Fibroblast of skin of back (primary cell): ENCODE measurements at regions not wholly inside any gene's neighbourhood (a gene's known extent, or its start where the extent isn't known, plus 50 kb on each side); places are given as distances from the start of the nearest gene placed in this dataset.

ENCODE experiments used
- DNase-seq: peaks from one replicate; pipeline ENCODE4 v3.0.0-alpha.2; 2013

DNA sequence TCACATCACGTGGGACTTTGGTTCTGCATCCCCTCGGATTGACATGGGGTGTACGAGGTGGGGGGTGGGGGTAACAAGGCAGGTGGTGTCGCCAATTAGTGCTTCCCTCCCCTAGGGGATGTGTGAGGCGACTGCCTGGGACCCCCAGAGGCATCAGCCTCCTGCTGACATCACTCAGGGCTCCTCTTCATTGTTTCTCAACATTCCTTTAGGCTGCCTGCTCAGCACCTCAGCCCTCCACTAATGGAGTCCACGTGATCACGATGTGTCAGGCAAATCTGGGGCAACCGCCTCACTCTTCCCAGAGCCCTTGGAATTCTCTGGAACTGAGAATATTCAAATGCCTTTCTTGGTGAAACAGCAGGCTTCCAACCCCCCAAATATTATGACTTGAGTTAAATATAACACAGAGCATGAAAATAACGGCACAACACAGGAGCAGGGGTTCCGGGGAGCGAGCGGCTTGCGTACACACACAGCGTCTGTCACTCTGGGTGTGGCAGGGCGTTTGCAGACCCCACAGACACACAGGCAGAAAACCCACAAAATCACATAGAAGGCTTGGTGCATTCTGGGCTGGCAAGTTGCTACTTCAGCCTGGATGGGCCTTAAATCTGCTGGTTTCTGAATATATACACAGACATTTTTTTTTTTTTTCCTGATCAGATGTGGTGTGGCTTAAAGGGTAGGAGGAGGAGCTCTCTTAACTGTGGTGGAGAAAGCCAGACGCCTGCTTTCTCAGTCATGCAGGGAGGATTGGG lies 170.1 kb upstream of the CADM1 start:
- DNase-seq, result peak; percentile 82

DNA sequence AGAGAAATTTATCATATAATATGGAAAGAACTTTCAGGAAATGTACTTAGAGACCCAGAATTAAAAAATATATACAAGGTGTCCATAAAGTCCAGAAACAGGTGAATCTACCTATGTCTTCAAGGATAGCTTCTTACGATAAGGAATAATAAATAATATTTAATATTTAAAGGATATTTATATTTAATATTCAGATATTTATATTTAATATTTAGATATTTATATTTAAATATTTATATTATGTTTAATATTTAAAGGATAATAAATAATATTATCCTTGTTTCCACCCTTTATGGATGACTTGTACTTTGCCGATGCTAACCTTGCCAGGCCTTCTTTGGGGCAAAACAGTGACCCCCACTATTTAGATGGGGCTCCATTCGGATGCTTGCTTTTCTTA lies 169.5 kb upstream of the CADM1 start:
- DNase-seq, result no peak

DNA sequence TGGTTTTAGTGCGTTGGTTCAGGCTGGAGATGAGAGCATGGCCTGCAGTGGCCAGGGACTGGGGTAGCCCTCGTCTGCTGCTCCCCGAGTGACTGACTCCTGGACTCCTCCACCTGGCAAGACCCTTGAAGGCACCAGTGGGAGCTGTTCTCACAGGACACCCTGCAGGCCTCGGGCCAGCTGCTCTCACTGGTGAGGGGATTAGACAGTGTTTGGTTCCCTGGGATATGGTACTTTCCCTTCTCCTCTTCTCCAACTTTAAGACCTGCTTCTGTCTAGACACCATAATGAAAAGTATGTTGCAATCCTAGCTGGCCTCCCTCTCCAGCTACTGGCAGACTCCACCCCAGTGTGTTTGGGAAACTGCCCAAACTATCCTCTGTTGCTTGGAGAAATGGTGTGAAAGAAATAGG lies 168.8 kb upstream of the CADM1 start:
- peak; percentile 46 for DNase-seq

DNA sequence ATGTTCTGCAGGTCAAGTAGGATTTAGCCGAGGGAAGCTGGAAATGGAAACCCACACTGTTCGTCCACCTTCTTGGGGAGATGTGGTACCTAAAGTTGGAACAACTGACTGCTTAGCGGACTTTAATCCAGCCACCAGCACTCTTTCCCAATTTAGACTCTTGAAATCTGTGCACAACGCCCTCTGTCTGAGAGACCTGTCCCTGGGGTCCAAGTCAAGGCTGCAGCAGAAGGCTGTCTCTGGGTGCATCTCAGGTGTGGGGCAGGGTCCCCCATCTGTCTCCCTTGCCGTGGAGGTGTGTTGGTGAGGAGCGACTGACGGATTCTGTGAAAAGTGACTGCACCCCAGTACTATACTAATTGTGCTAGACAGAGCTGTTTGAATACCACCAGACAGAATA lies 168.2 kb upstream of the CADM1 start:
- DNase-seq, result no peak

DNA sequence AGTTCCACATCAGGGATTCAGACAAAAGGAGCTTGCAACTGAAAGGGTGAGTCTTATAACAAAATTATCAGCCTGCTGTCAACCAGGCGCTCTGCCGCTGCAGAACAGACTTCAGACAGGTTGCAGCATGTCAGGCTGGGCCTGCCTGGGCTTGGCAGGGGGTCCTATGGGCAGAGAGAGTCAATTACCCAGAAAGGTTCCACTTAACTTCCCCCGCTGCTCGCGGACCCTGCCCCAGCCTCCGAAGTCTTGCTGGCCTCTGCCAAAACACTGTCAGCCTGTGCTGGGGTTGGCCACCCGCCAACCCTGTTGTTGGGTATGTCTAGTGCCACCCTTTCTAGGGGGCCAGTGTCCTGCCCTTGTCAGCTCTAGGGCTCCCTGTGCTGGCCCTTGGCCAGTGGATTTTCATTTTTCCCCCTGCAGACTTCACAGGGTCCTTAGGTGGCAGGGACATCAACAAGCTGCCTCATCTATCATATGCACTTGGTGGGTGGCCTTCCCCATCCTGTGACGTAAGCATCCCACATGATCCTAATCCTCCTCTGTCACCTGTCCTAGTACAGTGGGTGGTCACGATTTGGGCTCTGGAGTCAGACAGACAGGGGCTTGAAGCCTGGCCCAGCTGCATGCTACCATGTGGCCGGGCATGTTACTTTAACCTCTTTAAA lies 166.5 kb upstream of the CADM1 start:
- no peak for DNase-seq

DNA sequence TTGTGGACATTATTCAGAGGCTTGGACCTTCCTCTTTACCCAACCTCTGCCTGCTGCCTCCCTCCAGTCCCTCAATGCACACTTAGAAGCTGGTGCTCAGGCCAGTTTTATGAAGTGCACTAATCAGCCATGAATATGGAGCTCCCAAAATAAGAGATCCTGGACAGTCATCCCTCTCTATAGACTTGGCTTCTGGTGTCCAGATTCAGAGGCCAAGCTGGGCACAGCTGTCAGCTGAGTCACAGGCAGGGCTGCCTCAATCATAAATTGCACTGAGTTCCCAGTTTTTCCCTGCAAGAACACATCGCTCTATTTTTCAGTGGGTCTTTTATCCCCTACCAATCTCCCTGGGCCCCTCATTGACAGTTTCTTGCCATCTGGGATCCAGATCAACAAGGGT lies 161.7 kb upstream of the CADM1 start:
- DNase-seq, result no peak

DNA sequence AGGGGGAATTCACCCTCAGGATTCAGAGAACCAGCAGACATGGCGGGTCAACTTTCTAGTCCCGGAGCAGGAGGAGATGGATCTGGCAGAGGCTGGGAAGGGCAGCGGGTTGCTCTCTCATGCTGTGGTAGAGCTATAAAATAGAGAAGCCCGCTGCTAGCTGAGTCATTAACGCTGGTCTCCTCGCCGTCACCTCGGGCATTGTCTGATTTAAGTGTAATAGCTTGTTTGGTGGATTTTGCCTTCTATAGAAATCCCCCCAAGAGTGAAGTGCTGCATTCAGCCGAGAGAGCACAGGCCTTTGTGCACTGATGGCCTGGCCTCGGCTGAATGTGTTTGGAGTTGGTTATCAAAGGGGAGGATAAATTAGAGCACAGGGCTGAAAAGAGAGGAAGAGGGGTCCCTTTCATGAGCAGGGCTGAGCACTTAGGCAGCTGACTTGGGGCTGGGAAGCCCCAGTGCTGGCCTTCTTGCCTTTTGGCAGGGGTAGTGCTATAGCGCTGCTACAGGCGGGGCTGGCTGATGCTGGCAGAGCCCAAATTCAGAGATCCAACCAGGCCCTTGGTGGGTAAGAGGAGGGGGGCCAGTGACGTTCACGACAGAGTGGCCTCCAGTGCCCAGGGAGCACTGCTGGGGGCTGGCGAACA lies 161.1 kb upstream of the CADM1 start:
- no peak for DNase-seq

DNA sequence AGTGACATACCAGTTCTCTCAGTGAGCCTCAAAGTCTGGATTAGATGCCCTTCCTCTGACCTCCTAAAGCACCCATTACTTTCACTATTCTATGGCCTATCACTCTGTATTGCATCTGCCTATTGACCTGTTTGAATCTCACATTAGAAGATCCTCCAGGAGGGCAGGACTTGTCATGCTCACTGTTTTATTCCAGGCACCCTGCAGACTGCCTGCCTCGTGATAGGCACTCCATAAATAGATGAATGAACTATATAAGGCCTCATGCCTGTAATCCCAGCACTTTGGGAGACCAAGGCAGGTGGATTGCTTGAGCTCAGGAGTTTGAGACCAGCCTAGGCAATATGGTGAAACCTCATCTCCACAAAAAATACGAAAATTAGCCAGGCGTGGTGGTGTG lies 160.1 kb upstream of the CADM1 start:
- DNase-seq, result no peak

DNA sequence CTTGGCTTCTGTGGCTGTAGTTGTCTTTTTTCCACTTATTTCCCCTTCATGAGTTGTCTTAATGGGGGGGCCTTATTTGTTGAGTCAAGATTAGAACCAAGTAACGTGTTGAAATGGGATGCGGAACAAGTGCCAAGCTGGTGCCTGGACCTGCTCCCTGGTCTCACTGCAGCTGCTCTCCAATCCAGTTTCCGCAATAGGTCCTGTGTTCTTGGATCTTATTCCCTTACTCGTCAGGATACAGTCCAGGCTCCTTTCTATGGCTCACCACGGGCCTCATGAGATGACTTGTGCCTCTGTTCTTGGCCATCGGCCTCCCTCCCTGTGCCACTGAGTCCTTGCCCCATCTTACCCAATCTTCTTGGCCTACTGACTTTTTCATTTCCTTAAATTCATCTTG lies 159.6 kb upstream of the CADM1 start:
- DNase-seq, result no peak

DNA sequence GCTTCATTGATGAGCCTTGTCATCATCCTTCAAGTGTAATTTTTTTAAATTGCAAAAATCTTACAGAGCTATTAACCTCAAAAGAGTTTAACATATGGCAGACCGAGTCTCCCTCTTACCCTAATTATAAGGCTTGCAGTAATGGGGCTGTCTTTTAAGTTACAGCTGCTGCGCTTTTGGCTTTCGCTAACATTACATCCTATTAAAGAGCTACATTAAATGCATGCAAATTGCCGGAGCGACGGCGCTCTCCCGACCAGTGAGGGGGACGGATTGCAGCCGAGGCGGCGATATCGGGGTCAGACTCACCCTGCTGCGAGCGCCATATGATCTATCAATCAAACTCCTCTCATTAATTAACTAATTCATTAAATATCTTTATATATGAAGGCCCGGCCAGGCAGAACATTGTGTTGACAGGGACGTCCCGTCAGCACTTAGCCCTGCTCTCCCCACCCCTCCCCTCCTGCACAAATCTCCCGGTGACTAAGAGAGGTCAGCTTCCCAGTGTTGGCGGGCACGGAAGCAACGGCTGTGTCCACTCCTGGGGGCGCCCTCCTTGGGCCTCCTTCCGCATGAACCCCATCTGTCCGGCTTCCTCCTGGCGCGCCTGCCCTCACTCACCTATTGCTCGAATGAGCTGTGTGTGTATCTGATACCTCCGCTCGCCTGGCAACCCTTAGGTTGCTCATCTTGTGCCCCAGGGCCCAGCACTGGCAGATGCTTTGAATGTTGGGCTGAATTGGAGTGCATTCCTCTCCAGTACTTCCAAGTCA lies 156.0 kb upstream of the CADM1 start:
- no peak for DNase-seq

DNA sequence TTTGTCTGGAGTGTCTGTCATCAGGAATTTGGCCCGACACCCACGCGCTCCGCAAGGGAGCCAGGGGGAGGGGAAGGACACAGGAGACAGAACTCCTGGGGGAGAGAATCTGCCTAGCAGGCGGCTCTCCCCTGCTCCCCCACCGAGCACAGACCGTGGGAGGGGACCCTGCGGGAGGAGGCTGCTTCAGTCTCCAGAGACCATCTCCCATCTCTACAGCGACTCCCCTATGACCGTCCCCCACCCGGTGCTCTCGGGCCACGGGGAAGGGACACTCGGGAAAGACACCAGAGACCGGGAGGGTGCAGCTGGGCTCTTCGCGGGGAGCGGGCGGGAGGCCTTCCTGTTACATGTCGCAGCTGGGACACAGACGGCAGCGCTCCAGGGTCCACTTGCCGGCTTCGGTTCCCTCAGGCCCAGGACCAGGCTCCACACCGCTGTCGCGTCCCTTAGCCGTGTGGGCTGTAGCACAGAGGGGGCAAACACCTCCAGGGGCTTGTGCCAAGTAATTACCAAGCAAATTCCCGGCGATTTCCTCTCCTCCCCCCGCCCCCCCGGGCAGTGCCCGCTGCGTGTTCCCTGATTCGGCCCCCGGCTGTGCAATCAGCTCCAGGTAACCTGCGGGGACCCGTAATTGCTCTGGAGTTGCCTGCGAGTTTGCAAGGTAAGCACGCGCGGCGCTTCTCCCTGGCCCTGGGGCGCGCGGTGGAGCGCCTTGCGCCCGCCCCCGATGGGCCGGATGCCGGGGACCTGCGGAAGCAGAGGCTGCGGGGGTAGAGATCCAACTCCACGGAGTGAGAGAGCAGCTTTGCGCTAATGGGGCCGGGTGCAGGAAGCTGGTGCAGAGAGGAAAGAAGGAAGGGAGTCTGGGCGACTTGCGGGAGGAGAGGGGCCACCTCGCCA lies 155.1 kb upstream of the CADM1 start:
- DNase-seq, result peak; percentile 55

DNA sequence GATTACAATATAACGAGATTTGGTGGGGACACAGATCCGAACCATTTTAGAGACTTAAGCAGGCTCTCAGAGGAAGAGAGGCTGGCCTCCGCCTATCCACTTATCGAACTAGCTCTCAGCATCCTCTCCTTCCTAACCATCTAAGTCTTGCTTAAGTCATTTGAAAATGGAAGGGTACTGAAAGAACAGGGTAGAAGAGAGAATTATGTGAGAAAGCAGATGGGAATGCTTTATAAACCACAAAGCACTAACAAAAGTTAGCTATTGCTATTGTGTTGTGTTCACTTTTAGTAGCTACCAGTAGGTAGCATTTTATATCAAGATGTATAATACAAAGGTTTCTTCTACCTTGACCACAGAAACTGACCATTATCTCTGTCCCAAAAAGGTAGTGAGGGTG lies 153.4 kb upstream of the CADM1 start:
- DNase-seq, result peak; percentile 34

DNA sequence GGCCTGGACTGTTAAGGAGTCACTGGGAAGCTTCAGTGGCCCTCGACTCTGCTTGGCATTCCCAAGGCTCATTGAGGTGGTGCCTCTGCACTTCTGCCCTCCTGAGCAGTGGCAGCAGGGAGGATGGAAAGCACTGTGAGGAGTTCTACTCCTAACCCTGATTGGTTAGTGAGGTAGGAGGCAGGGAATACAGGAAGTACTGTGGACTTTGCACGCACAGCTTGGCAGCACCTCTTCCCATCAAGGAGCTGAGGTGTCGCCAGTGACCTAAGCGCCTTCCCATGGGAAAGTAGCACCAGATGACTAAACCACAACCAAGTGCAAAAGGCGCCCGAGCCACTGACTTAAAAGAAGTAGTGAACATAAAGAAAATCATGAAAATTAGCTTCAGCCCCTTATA lies 152.5 kb upstream of the CADM1 start:
- DNase-seq, result no peak

DNA sequence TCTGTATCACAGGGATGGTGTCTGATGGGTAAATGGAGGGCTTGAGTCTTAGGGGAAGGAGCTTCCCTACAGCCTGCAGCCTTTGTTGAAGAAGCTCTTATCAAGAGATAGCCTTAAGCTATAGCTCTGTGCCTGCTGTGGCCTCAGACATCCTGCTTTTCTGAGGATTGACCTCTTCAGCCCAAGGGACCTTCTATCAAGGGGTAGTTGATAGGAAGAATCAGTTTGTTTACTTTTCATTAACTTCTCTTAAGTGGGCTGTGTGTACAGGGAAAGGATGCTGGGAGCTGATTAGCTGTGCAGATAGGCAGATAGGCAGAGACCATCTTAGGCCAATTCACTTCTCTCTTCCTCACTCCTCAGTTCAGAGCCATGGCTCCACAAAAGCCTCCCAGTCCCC lies 151.8 kb upstream of the CADM1 start:
- no peak for DNase-seq

DNA sequence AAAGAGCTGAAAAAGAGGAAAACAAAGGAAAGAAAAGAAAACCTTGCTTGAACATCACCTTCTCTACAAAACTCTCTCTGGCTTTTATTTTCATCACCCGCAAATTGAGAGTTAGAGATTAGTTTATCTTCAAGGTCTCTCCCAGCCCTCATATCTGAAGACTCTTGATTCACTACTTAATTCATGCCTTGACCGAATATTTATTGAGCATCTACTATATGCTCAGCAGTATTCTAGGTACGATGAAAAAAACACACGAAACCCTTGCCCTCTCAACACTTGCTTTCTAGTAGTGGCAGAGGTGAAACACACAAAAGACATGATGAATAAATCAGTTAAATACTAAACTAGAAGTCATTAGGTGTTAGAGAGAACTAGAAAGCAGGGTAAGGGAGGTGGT lies 150.6 kb upstream of the CADM1 start:
- DNase-seq, result no peak

DNA sequence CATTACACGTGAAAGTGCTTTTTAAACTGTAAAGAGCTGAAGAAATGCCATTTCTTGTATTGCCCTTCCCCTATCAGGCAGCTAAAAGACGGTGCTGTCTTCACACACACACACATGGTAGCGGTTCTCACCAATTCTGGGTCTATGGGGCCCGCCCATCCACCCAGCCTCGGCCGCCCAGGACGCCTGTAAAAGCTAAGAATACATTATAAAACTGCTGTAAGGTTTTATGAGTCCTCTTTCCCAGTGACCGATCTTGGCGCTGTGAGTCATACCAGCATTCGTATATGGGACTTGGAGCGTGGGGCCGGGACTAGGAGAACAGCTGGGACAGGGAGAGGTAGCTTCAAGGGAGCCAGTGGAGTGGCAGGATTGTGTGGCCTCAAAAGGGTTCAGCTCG lies 149.7 kb upstream of the CADM1 start:
- DNase-seq, result no peak

DNA sequence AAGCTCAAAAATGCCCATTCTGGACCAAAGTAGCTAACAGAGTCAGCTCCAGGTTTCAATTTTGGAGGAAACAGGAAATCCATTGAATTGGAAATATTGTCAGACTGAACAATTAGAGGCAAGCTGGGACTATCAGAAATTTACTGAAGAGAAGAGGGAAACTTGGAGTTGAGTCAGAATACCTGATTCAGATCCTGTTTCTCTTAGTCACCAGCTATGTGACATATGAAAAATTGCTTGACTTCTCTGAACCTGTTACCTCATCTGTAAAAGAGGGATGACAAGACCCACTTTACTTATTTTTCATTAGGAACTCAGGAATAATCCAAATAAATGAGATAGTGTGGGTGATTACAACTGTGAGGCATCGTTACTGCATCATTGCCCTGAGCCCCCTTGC lies 148.9 kb upstream of the CADM1 start:
- DNase-seq, result no peak

DNA sequence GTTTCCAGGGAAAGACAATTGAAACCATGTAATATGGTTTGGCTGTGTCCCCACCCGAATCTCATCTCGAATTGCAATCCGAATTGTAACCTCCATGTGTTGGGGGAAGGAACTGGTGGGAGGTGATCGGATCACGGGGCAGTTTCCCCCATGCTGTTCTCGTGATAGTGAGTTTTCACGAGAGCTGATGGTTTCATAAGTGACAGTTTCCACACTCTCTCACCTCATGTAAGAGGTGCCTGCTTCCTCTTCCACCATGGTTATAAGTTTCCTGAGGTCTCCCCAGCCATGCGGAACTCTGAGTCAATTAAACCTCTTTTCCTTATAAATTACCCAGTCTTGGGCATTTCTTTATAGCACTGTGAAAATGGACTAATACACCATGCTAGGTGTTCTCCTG lies 148.3 kb upstream of the CADM1 start:
- DNase-seq, result no peak

DNA sequence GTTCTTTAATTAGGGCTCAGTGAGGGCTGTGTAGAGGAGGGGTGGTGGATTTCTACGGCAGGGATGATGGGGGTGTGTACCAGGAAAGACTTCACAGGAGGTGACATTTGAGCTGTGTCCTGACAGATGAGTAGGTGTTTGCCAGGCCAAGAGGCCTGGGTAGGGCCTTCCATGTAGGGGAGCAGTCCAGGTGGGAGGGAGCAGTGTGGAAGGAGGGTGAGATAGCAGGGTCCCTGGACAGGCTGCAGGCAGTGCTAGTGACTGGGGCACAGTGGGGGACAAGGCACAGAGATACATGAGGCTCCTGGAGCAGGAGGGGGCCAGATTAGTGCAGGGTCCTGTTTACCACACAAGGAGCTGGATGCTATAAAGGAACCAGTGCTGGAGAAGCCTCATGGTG lies 147.9 kb upstream of the CADM1 start:
- no peak for DNase-seq

DNA sequence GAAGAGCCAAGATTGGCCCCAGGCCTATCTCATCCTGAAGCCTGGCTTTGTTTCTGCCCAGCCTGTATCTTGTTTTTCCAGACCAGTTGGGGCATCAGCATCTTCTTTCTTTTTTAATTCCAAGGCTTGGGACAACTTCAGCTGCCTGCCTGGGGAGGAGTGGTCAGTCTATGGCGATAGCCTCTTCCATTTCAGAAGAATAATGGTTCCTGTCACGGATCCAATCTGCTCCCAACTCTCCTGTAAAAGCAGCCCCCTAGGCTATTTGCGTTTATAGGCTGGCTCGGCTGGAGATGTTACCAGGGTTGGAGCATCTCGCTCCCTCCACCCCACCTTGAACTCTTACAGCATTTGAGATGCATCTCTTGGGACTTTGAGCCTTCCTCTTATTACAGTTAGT lies 145.2 kb upstream of the CADM1 start:
- no peak for DNase-seq

DNA sequence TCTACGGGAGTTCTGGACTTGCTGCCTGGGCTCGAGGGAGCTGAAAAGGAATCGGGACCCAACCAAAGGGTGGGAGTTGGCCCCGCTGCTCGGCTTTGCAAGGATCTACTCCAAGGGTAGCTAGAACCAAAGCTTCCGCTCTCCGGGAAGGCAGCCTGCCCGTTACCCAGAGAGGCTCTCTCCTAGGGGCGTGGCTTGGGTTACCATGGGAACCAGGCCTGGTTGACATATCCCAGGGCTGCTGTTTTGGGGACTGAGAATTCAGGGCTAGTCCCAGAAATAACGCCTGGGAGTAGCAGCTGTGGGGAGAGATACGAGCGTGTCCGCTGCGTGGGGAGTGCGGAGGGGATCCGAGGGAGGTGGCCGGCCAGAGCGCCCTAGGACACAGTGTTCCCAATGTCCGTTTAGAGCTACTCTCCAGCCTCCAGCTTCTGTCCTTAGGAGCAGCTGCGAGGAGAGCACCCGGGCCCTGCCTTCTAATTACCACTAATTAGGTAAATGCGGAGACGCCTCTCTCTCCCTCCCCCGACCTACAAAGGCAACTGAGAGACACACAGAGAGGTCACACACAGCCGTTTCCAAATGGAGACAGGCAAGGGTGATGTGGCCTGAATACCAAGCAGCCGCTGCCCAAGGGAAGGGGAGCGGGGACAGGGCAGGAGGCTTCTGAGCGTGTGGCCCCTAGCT lies 141.6 kb upstream of the CADM1 start:
- DNase-seq, result no peak

DNA sequence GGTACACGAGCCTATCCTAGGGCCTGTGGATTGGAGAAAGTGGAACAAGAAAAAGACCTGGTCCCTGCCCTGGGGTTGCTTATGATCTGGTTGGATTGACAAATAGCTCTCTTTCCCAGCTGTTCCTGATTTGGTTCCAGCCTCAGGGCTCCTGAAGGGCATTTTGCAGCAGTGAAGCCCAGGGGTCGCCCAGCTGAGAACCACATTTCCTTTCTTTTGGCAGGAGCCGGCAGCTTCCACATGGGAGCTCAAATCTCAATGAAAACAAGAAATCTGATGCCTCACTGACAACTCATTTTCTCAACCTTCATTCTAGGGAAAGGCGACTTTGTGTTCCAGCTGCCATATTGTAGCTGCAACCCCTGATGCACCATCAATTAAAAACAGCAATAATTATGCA lies 140.6 kb upstream of the CADM1 start:
- DNase-seq, result no peak
